Fibroblast of peridontal ligament (primary cell): ENCODE measurements at regions not wholly inside any gene's neighbourhood (a gene's known extent, or its start where the extent isn't known, plus 50 kb on each side); places are given as distances from the start of the nearest gene placed in this dataset.
"Not testable (repeated sequence)": the region's sequence is repeated elsewhere in the genome, so short reads cannot be mapped to it uniquely, and the experiment has no call there.

ENCODE experiments used
- DNase-seq: peaks from one replicate; pipeline ENCODE4 v3.0.0-alpha.2; 2010; ENCODE audit errors: extremely low read depth

GRCh38 chr9:745761-746380 lies 95.6 kb upstream of the DMRT1 start:
- DNase-seq = no peak

- no peak for DNase-seq
These were observed 94.6 kb upstream of the DMRT1 start for GRCh38 chr9:746661-747434.

- DNase-seq = no peak
These were observed 93.9 kb upstream of the DMRT1 start for GRCh38 chr9:747567-747966.

- DNase-seq = no peak
These were observed 92.5 kb upstream of the DMRT1 start for GRCh38 chr9:748861-749497.

GRCh38 chr9:749716-750115 lies 91.8 kb upstream of the DMRT1 start:
- no peak for DNase-seq

- DNase-seq = no peak
These were observed 91.1 kb upstream of the DMRT1 start for GRCh38 chr9:750249-750967.

- no peak for DNase-seq
These were observed 90.1 kb upstream of the DMRT1 start for GRCh38 chr9:751137-752051.

GRCh38 chr9:752201-752600 lies 89.3 kb upstream of the DMRT1 start:
- peak; percentile 97 for DNase-seq

- DNase-seq = no peak
These were observed 88.8 kb upstream of the DMRT1 start for GRCh38 chr9:752681-753200.

GRCh38 chr9:753734-754133 lies 87.8 kb upstream of the DMRT1 start:
- DNase-seq = not testable (repeated sequence)

GRCh38 chr9:754150-754931 lies 87.2 kb upstream of the DMRT1 start:
- no peak for DNase-seq

- DNase-seq = peak; percentile 87
These were observed 85.8 kb upstream of the DMRT1 start for GRCh38 chr9:755454-756381.

GRCh38 chr9:757246-757881 lies 84.1 kb upstream of the DMRT1 start:
- peak; percentile 60 for DNase-seq

GRCh38 chr9:758146-758545 lies 83.4 kb upstream of the DMRT1 start:
- DNase-seq = no peak

- no peak for DNase-seq
These were observed 82.0 kb upstream of the DMRT1 start for GRCh38 chr9:759541-759940.

GRCh38 chr9:759983-760736 lies 81.3 kb upstream of the DMRT1 start:
- DNase-seq = no peak

GRCh38 chr9:761176-761792 lies 80.2 kb upstream of the DMRT1 start:
- peak; percentile 43 for DNase-seq
